Uterus (tissue), 3 donors: ENCODE measurements at regions not wholly inside any gene's neighbourhood (a gene's known extent, or its start where the extent isn't known, plus 50 kb on each side); places are given as distances from the start of the nearest gene placed in this dataset.

Experiments
- DNase-seq, 2 donors: peaks; one replicate each; pipeline ENCODE4 v3.0.0-alpha.2; 2019 to 2020
- H3K27ac ChIP-seq, 2 donors: fragments of 200-600 bp; sonication (generic); 1 replicate in 1 of 2; 2 replicates in 1 of 2; pipeline ENCODE4 v1.5.1; 2016 to 2018
- H3K27me3 ChIP-seq, 2 donors: fragments of 200-600 bp; sonication (generic); one replicate each; pipeline ENCODE4 v1.5.1; 2018 to 2019; ENCODE audit warnings: control low read depth in 1 of 2
- H3K36me3 ChIP-seq, 2 donors: fragments of 200-600 bp; sonication (generic); one replicate each; pipeline ENCODE4 v1.5.1; 2019; ENCODE audit warnings: control low read depth in 1 of 2
- H3K4me1 ChIP-seq, 2 donors: fragments of 200-600 bp; sonication (generic); one replicate each; pipeline ENCODE4 v1.5.1; 2018 to 2019; ENCODE audit warnings: control low read depth in 1 of 2
- H3K4me3 ChIP-seq, 2 donors: fragments of 200-600 bp; sonication (generic); 1 replicate in 1 of 2; 2 replicates in 1 of 2; pipeline ENCODE4 v1.5.1; 2018 to 2019; ENCODE audit warnings: mild to moderate bottlenecking in 1 of 2
- H3K9me3 ChIP-seq, 2 donors: fragments of 200-600 bp; sonication (generic); one replicate each; pipeline ENCODE4 v1.5.1; 2019; ENCODE audit warnings: control low read depth in 1 of 2
- CTCF ChIP-seq, 4 experiments: fragments of 200-600 bp in 2 of 4; fragments of 450-650 bp in 2 of 4; sonication (generic) in 2 of 4; IDR thresholded peaks; one replicate each; pipeline ENCODE4 v1.5.1; 2016 to 2019; ENCODE audit warnings: antibody characterized with exemption in 4 of 4, mild to moderate bottlenecking in 2 of 4, moderate library complexity in 1 of 4
- POLR2A ChIP-seq, 2 donors: fragments of 450-650 bp; IDR thresholded peaks; one replicate each; pipeline ENCODE4 v1.6.1; 2016; ENCODE audit warnings: antibody characterized with exemption in 2 of 2, mild to moderate bottlenecking in 1 of 2, moderate library complexity in 1 of 2
- intact Hi-C: fragments of 100-400 bp; cut with DNase I; formaldehyde crosslinking; loops from one replicate; pipeline ENCODE4 v1.15.1; 2023; ENCODE audit warnings: low total_unique reads
- donor health status: DM: yes; HTN: yes; CAD: no.

DNA sequence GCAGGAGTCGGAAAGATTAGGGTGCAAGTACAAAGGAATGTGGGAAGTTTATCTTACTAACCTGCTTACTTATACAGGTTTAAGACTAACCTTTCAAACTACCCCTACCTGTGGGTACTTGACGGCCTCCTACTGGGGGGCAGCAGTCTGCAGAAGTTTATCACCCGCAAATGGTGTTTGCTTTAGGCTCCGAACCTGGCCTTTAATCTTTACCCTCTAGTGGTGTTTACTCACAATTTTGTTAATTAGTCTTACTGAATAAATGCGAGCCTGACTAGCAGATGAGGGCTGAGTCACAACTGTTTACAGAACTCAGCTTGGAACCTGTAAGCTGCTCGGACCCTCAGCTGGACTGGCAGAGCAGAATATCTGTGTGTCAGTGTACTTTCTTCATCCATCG is 204.2 kb upstream of the GPRIN3 start:
- Histone ChIP-seq H3K27me3 (no peaks in the 10 kb centered on the region), H3K36me3 (no peaks in the 10 kb centered on the region), H3K9me3 (no peaks in the 10 kb centered on the region), H3K4me3 (no peak overlapping the region), H3K27ac (no peak overlapping the region), H3K4me1 (no peaks in the 10 kb centered on the region)
- intact Hi-C loops, result no loop called here
- TF ChIP-seq CTCF (IDR thresholded peaks at IDR 0.05) (no peak), POLR2A (IDR thresholded peaks at IDR 0.05) (no peak)
- DNase-seq, result no peak

DNA sequence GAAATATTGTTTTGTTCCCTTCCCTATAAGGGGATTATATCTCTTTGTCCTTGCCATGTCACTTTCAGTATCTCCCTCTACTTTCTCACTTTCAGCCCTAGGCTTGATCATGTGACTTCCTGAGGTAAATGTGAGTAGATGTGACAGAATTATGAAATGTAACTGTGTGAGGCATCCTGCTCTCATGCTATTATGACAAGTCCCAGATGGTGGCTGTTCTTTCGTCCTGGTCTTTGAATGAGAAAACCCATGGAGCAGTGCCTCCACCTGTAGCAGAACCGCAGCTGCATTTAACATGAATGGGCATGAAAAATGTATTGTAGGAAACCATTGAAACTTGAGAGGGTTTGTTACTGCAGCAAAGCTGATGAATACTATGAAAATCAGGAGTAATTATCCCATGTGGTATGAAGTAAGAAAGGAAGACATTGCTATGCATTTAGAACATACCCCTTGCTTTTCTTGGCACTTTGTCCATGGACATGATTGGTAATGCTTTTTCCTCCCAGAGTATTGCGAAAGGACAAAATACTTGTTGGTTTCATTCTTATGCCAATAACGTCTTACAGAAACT is 202.2 kb upstream of the GPRIN3 start:
- Histone ChIP-seq H3K27me3 (no peaks in the 10 kb centered on the region), H3K9me3 (no peaks in the 10 kb centered on the region), H3K4me3 (no peak overlapping the region), H3K36me3 (no peaks in the 10 kb centered on the region), H3K27ac (no peak overlapping the region), H3K4me1 (no peaks in the 10 kb centered on the region)
- intact Hi-C loops, result no loop called here
- no peak for TF ChIP-seq POLR2A (IDR thresholded peaks at IDR 0.05)
- TF ChIP-seq CTCF (IDR thresholded peaks at IDR 0.05), result no peak
- DNase-seq, result no peak

- intact Hi-C loops, result no loop called here
- Histone ChIP-seq H3K9me3 (no peaks in the 10 kb centered on the region), H3K27me3 (no peaks in the 10 kb centered on the region), H3K36me3 (no peaks in the 10 kb centered on the region), H3K4me3 (no peak overlapping the region), H3K27ac (no peak overlapping the region), H3K4me1 (no peaks in the 10 kb centered on the region)
- no peak for TF ChIP-seq CTCF (IDR thresholded peaks at IDR 0.05)
- TF ChIP-seq POLR2A (IDR thresholded peaks at IDR 0.05), result no peak
- DNase-seq, result no peak
Observed at GRCh38 chr4:89506866-89507491, 199.4 kb upstream of the GPRIN3 start.

DNA sequence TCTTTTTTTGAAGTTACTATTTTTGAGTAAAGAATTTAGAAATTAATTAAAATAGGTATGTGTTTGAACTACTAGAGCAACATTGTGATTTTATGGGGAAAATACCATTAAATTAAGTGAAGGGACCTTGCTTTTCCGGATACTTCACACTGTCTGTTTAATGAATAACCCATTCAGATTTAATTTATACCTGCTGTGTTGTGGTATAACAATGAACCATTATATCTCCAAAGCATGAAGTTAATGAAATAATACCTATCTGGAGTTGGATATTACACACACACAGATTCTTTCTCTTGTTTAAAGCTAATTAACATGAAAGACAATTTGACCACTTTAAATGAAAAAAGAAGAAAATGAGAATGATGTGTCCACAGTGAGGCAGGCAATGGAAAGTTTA is 195.0 kb upstream of the GPRIN3 start:
- Histone ChIP-seq H3K4me1 (no peaks in the 10 kb centered on the region), H3K27me3 (no peaks in the 10 kb centered on the region), H3K27ac (no peak overlapping the region), H3K9me3 (no peaks in the 10 kb centered on the region), H3K36me3 (no peaks in the 10 kb centered on the region), H3K4me3 (no peak overlapping the region)
- TF ChIP-seq CTCF (IDR thresholded peaks at IDR 0.05) (no peak), POLR2A (IDR thresholded peaks at IDR 0.05) (no peak)
- intact Hi-C loops, result no loop called here
- no peak for DNase-seq

GRCh38 chr4:89497517-89498308 is 190.1 kb upstream of the GPRIN3 start:
- no peak overlapping the region for H3K4me3 ChIP-seq
- no peak for TF ChIP-seq CTCF (IDR thresholded peaks at IDR 0.05)
- no peak for TF ChIP-seq POLR2A (IDR thresholded peaks at IDR 0.05)
- H3K36me3 ChIP-seq, result no peaks in the 10 kb centered on the region
- no peak for DNase-seq
- no peaks in the 10 kb centered on the region for H3K27me3 ChIP-seq
- intact Hi-C loops, result no loop called here
- no peaks in the 10 kb centered on the region for H3K9me3 ChIP-seq
- peak overlapping the region in 1 of 2 donors; percentile 66 for H3K27ac ChIP-seq
- H3K4me1 ChIP-seq, result no peaks in the 10 kb centered on the region
